ENCODE measurements at regions not wholly inside any gene's neighbourhood (a gene's known extent, or its start where the extent isn't known, plus 50 kb on each side); places are given as distances from the start of the nearest gene placed in this dataset.

- TF ChIP-seq CTCF (IDR thresholded peaks at IDR 0.05) (no peak), POLR2A (IDR thresholded peaks at IDR 0.05) (no peak), POLR2AphosphoS5 (IDR thresholded peaks at IDR 0.05) (no peak), EP300 (IDR thresholded peaks at IDR 0.05) (no peak)
Observed at GRCh38 chrX:125791787-125792186, 374.3 kb downstream of the DCAF12L2 start.
